Ishikawa (cell line): ENCODE measurements at regions not wholly inside any gene's neighbourhood (a gene's known extent, or its start where the extent isn't known, plus 50 kb on each side); places are given as distances from the start of the nearest gene placed in this dataset.

ENCODE experiments used
- CEBPB ChIP-seq: IDR thresholded peaks from 2 replicates; pipeline ENCODE4 v1.6.1; 2012
- CREB1 ChIP-seq: IDR thresholded peaks from 2 replicates; pipeline ENCODE4 v1.6.1; 2012; ENCODE audit warnings: low read depth
- EGR1 ChIP-seq: IDR thresholded peaks from 2 replicates; pipeline ENCODE4 v1.6.1; 2012
- EP300 ChIP-seq: IDR thresholded peaks from 2 replicates; pipeline ENCODE4 v1.6.1; 2012; ENCODE audit warnings: borderline replicate concordance
- FOXM1 ChIP-seq: IDR thresholded peaks from 2 replicates; pipeline ENCODE4 v1.6.1; 2012; ENCODE audit warnings: low read depth, borderline replicate concordance
- MAX ChIP-seq: IDR thresholded peaks from 2 replicates; pipeline ENCODE4 v1.6.1; 2012
- NFIC ChIP-seq: IDR thresholded peaks from 2 replicates; pipeline ENCODE4 v1.6.1; 2012
- RAD21 ChIP-seq: IDR thresholded peaks from 2 replicates; pipeline ENCODE4 v1.6.1; 2012; ENCODE audit warnings: low read depth
- REST ChIP-seq: IDR thresholded peaks from 2 replicates; pipeline ENCODE4 v1.6.1; 2012; ENCODE audit warnings: low read depth, mild to moderate bottlenecking
- TAF1 ChIP-seq: IDR thresholded peaks from 2 replicates; pipeline ENCODE4 v1.6.1; 2012; ENCODE audit warnings: low read depth, mild to moderate bottlenecking
- TCF12 ChIP-seq: IDR thresholded peaks from 2 replicates; pipeline ENCODE4 v1.6.1; 2012; ENCODE audit warnings: low read depth
- TEAD4 ChIP-seq: IDR thresholded peaks from 2 replicates; pipeline ENCODE4 v1.6.1; 2012
- USF1 ChIP-seq: IDR thresholded peaks from 2 replicates; pipeline ENCODE4 v1.6.1; 2012
- YY1 ChIP-seq: IDR thresholded peaks from 2 replicates; pipeline ENCODE4 v1.6.1; 2012; ENCODE audit warnings: low read depth
- ZBTB7A ChIP-seq: IDR thresholded peaks from 2 replicates; pipeline ENCODE4 v1.6.1; 2012; ENCODE audit warnings: low read depth

- no peak for TF ChIP-seq YY1
- TF ChIP-seq CEBPB: no peak
- no peak for TF ChIP-seq EP300
- no peak for TF ChIP-seq CREB1
- TF ChIP-seq RAD21: no peak
- no peak for TF ChIP-seq ZBTB7A
- TF ChIP-seq TEAD4: no peak
- TF ChIP-seq USF1: no peak
- no peak for TF ChIP-seq TCF12
- no peak for TF ChIP-seq TAF1
- no peak for TF ChIP-seq REST
- no peak for TF ChIP-seq EGR1
- no peak for TF ChIP-seq NFIC
- no peak for TF ChIP-seq MAX
- TF ChIP-seq FOXM1: no peak
Measured at GRCh38 chr3:127131424-127132170, 61.3 kb upstream of the PRR23E start.

- no peak for TF ChIP-seq REST
- no peak for TF ChIP-seq NFIC
- no peak for TF ChIP-seq FOXM1
- TF ChIP-seq RAD21: no peak
- TF ChIP-seq CEBPB: no peak
- no peak for TF ChIP-seq EP300
- no peak for TF ChIP-seq USF1
- TF ChIP-seq YY1: no peak
- no peak for TF ChIP-seq ZBTB7A
- no peak for TF ChIP-seq TAF1
- TF ChIP-seq MAX: no peak
- no peak for TF ChIP-seq CREB1
- no peak for TF ChIP-seq EGR1
- no peak for TF ChIP-seq TEAD4
- TF ChIP-seq TCF12: no peak
Measured at GRCh38 chr3:127132876-127133275, 60.1 kb upstream of the PRR23E start.

GRCh38 chr3:127133971-127134370, 59.0 kb upstream of the PRR23E start:
- no peak for TF ChIP-seq USF1
- no peak for TF ChIP-seq EP300
- no peak for TF ChIP-seq CEBPB
- TF ChIP-seq TCF12: no peak
- no peak for TF ChIP-seq ZBTB7A
- no peak for TF ChIP-seq TEAD4
- no peak for TF ChIP-seq YY1
- no peak for TF ChIP-seq MAX
- TF ChIP-seq NFIC: no peak
- TF ChIP-seq REST: no peak
- TF ChIP-seq EGR1: no peak
- no peak for TF ChIP-seq RAD21
- no peak for TF ChIP-seq TAF1
- TF ChIP-seq FOXM1: no peak
